K562 (cell line): ENCODE measurements at regions not wholly inside any gene's neighbourhood (a gene's known extent, or its start where the extent isn't known, plus 50 kb on each side); places are given as distances from the start of the nearest gene placed in this dataset.

Source experiments
- ATAC-seq: fragments of 200-7000 bp; cut with Tn5 transposase; 3 replicates; pipeline ENCODE4 v1.9.1; 2020; ENCODE audit warnings: moderate library complexity
- BruUV-seq: library from RNA; stranded (reverse); fragments of 400-500 nt; replicated peaks from 2 replicates; lab custom pipeline; 2021; lab: Mats Ljungman, UMichigan
- CTCF ChIA-PET: fragments of 300-600 bp; formaldehyde crosslinking; extraction: SDS; loops from one replicate; lab custom pipeline; 2021; ENCODE audit warnings: low intra/inter-chr PET ratio; lab: Yijun Ruan, JAX
- POLR2A ChIA-PET: fragments of 300-600, 350-650 bp; sonication (Branson Sonifier 250); formaldehyde crosslinking; extraction: SDS; loops from one replicate; lab custom pipeline; 2021; ENCODE audit warnings: antibody characterized with exemption, inconsistent platforms; lab: Yijun Ruan, JAX
- DNase-seq, 4 experiments: peaks; one replicate each; pipeline versions ENCODE4 v3.0.0 to v3.0.0-alpha.2; 2011 to 2018; ENCODE audit warnings: low spot score in 3 of 4, mixed read lengths in 3 of 4; ENCODE audit errors: extremely low read depth in 1 of 4
- FAIRE-seq: peaks from 2 replicates; lab custom pipeline; 2011; peaks lifted over from hg19 to GRCh38; lab: Jason Lieb, UNC
- H2AFZ ChIP-seq: 2 replicates; pipeline ENCODE4 v1.6.0; 2011; ENCODE audit warnings: low read depth, low read length, control low read depth, inconsistent platforms
- H3K27ac ChIP-seq: fragments of 200-600 bp; 3 replicates; pipeline ENCODE4 v1.8.0; 2011; ENCODE audit warnings: low read depth, mild to moderate bottlenecking, control low read depth, inconsistent platforms, low read length, moderate library complexity, mixed read lengths; ENCODE audit errors: extremely low read depth
- H3K27me3 ChIP-seq, 2 experiments: fragments of 300-600 bp in 1 of 2; 2 replicates in 1 of 2; 3 replicates in 1 of 2; pipeline versions ENCODE4 v1.6.0 to v1.8.0; 2011; ENCODE audit warnings: inconsistent platforms in 2 of 2, low read length in 2 of 2, mild to moderate bottlenecking in 1 of 2, mixed read lengths in 1 of 2, moderate library complexity in 1 of 2; ENCODE audit not compliant: control insufficient read depth in 2 of 2, insufficient read depth in 2 of 2
- H3K36me3 ChIP-seq: fragments of 300-600 bp; 3 replicates; pipeline ENCODE4 v1.8.0; 2011; ENCODE audit warnings: mild to moderate bottlenecking, low read length, inconsistent platforms; ENCODE audit not compliant: control insufficient read depth, insufficient read depth
- H3K4me1 ChIP-seq, 2 experiments: fragments of 200-600 bp in 1 of 2; replicated peaks in 1 of 2; 2 replicates in 1 of 2; 3 replicates in 1 of 2; pipeline versions ENCODE4 v1.5.1 to v1.8.0; 2011; ENCODE audit warnings: inconsistent platforms in 2 of 2, low read length in 2 of 2, mild to moderate bottlenecking in 1 of 2, mixed read lengths in 1 of 2, moderate library complexity in 1 of 2; ENCODE audit not compliant: control insufficient read depth in 2 of 2, insufficient read depth in 2 of 2
- H3K4me2 ChIP-seq: 2 replicates; pipeline ENCODE4 v1.6.1; 2011; ENCODE audit warnings: low read length, control low read depth, inconsistent platforms, mixed read lengths; ENCODE audit not compliant: insufficient read depth
- H3K4me3 ChIP-seq: fragments of 200-600 bp; sonication (generic), shearing (Covaris generic); 2 replicates; pipeline ENCODE4 v1.5.1; 2016; ENCODE audit warnings: control low read depth, inconsistent platforms
- H3K79me2 ChIP-seq: fragments of 200-600 bp; 3 replicates; pipeline ENCODE4 v1.8.0; 2011; ENCODE audit warnings: low read length, inconsistent platforms; ENCODE audit not compliant: control insufficient read depth, insufficient read depth
- H3K9ac ChIP-seq, 2 experiments: 2 replicates each; pipeline versions ENCODE4 v1.6.0 to v1.6.1; 2011; ENCODE audit warnings: low read depth in 2 of 2, low read length in 2 of 2, control low read depth in 1 of 2, inconsistent platforms in 1 of 2, mild to moderate bottlenecking in 1 of 2, mixed read lengths in 1 of 2; ENCODE audit not compliant: insufficient read depth in 1 of 2
- H3K9me1 ChIP-seq: one replicate; pipeline ENCODE4 v1.6.0; 2011; ENCODE audit warnings: inconsistent platforms, mild to moderate bottlenecking, low read length, moderate library complexity; ENCODE audit not compliant: control insufficient read depth, insufficient read depth
- H3K9me3 ChIP-seq: replicated peaks from 2 replicates; pipeline ENCODE4 v1.5.1; 2011; ENCODE audit warnings: low read depth, low read length, inconsistent platforms; ENCODE audit not compliant: control insufficient read depth, insufficient read depth
- H4K20me1 ChIP-seq: replicated peaks from 2 replicates; pipeline ENCODE4 v1.6.1; 2011; ENCODE audit warnings: low read length, inconsistent platforms, mixed read lengths; ENCODE audit not compliant: control insufficient read depth, insufficient read depth
- BCOR ChIP-seq: fragments of 450-650 bp; IDR thresholded peaks from 2 replicates; pipeline ENCODE4 v1.6.1; 2016
- CHD2 ChIP-seq: IDR thresholded peaks from 2 replicates; pipeline ENCODE4 v1.6.1; 2011; ENCODE audit warnings: low read depth, low read length
- CUX1 ChIP-seq: fragments of 200-800 bp; sonication (Bioruptor generic); IDR thresholded peaks from 2 replicates; pipeline ENCODE4 v1.6.1; 2016; ENCODE audit warnings: missing genetic modification characterization, missing compliant biosample characterization
- EP400 ChIP-seq: fragments of 450-650 bp; IDR thresholded peaks from 2 replicates; pipeline ENCODE4 v1.6.1; 2017; ENCODE audit warnings: antibody characterized with exemption, mild to moderate bottlenecking, moderate library complexity
- GATA2 ChIP-seq: sonication (generic); formaldehyde crosslinking; IDR thresholded peaks from 2 replicates; pipeline ENCODE4 v1.4.0; 2020; ENCODE audit warnings: mild to moderate bottlenecking, missing genetic modification reagents
- HNRNPH1 ChIP-seq: fragments of 200-400 bp; formaldehyde crosslinking; optimal IDR thresholded peaks from 2 replicates; pipeline ENCODE3; 2017; ENCODE audit warnings: low read depth, mild to moderate bottlenecking, low read length, moderate library complexity
- MAFF ChIP-seq: IDR thresholded peaks from 2 replicates; pipeline ENCODE4 v1.6.1; 2012; ENCODE audit warnings: low read length, improper control_type of control experiment
- NFXL1 ChIP-seq: fragments of 450-650 bp; formaldehyde crosslinking; IDR thresholded peaks from 2 replicates; pipeline ENCODE4 v1.4.0; 2021; ENCODE audit warnings: mild to moderate bottlenecking
- NR3C1 ChIP-seq: sonication (generic); formaldehyde crosslinking; IDR thresholded peaks from 2 replicates; pipeline ENCODE4 v1.8.1; 2022; ENCODE audit warnings: missing genetic modification reagents
- PBX2 ChIP-seq, 2 experiments: IDR thresholded peaks in 1 of 2; conservative IDR thresholded peaks in 1 of 2; 2 replicates each; pipeline ENCODE4 v1.6.1; 2016; ENCODE audit warnings: low read depth in 2 of 2, mild to moderate bottlenecking in 1 of 2, missing compliant biosample characterization in 1 of 2, missing genetic modification characterization in 1 of 2, moderate library complexity in 1 of 2
- PREB ChIP-seq: sonication (generic); formaldehyde crosslinking; IDR thresholded peaks from 2 replicates; pipeline ENCODE4 v1.8.1; 2023; ENCODE audit warnings: mild to moderate bottlenecking, missing genetic modification reagents
- SMAD4 ChIP-seq: fragments of 250-450 bp; sonication (Bioruptor Pico); conservative IDR thresholded peaks from 2 replicates; pipeline ENCODE4 v1.8.0; 2021; ENCODE audit warnings: inconsistent platforms, mild to moderate bottlenecking, moderate library complexity
- SREBF1 ChIP-seq: fragments of 150-350 bp; IDR thresholded peaks from 2 replicates; pipeline ENCODE4 v1.6.1; 2014; ENCODE audit warnings: antibody characterized with exemption, low read depth, low read length, borderline replicate concordance
- TCF7L2 ChIP-seq: fragments of 150-350 bp; IDR thresholded peaks from 2 replicates; pipeline ENCODE4 v1.6.1; 2016; ENCODE audit warnings: low read depth, mild to moderate bottlenecking, low read length, moderate library complexity
- ZNF316 ChIP-seq: fragments of 450-650 bp; IDR thresholded peaks from 2 replicates; pipeline ENCODE4 v1.6.1; 2016
- ZNF41 ChIP-seq: fragments of 250-450 bp; sonication (Bioruptor Pico); conservative IDR thresholded peaks from 2 replicates; pipeline ENCODE4 v1.4.0; 2020; ENCODE audit warnings: mild to moderate bottlenecking
- in situ Hi-C: fragments of 300-500 bp; cut with MboI; formaldehyde crosslinking; loops from 4 replicates; pipeline ENCODE4 v1.15.0; 2018; ENCODE audit warnings: inconsistent platforms, mixed read lengths
- intact Hi-C: fragments of 100-400 bp; cut with micrococcal nuclease; formaldehyde crosslinking; loops from 2 replicates; pipeline ENCODE4 v1.14.2; 2022

- POLR2A ChIA-PET: no interaction called here
- no peak overlapping the region for H2AFZ ChIP-seq
- no peaks in the 10 kb centered on the region for H3K9me3 ChIP-seq
- no peak for FAIRE-seq
- H3K4me2 ChIP-seq: no peak overlapping the region
- no peaks in the 10 kb centered on the region for H3K36me3 ChIP-seq
- CTCF ChIA-PET: no interaction called here
- no peak for ATAC-seq
- no peak overlapping the region for H3K27ac ChIP-seq
- no peak overlapping the region for H3K9ac ChIP-seq
- H4K20me1 ChIP-seq: no peaks in the 10 kb centered on the region
- H3K79me2 ChIP-seq: no peaks in the 10 kb centered on the region
- in situ Hi-C loops: no loop called here
- H3K4me3 ChIP-seq: no peak overlapping the region
- DNase-seq: no peak
- H3K4me1 ChIP-seq: no peaks in the 10 kb centered on the region
- no peaks in the 10 kb centered on the region for H3K9me1 ChIP-seq
- H3K27me3 ChIP-seq: no peaks in the 10 kb centered on the region
- intact Hi-C loops: no loop called here
- no TSS peak for BruUV-seq
- TF ChIP-seq PREB (no peak), CUX1 (CRISPR knock-in tag) (no peak), SMAD4 (CRISPR knock-in tag) (no peak), CHD2 (no peak), NR3C1 (no peak), BCOR (no peak), SREBF1 (no peak), MAFF (peak; percentile 19; the same call in 1 of the 2 replicates), ZNF316 (peak; percentile 33; the same call in 1 of the 2 replicates), PBX2 (CRISPR knock-in tag; IDR thresholded peaks at IDR 0.05; ENCODE audit: low read depth) (no peak), PBX2 (tag; conservative IDR thresholded peaks at IDR 0.05; ENCODE audit: low read depth) (no peak), TCF7L2 (no peak), ZNF41 (no peak), GATA2 (CRISPR knock-in tag) (no peak), EP400 (no peak), NFXL1 (no peak), HNRNPH1 (no peak)
Measured at GRCh38 chr3:144480416-144480919, 508.8 kb downstream of the DIPK2A start.
